Vagina (tissue), 2 donors: ENCODE measurements at regions not wholly inside any gene's neighbourhood (a gene's known extent, or its start where the extent isn't known, plus 50 kb on each side); places are given as distances from the start of the nearest gene placed in this dataset.
A peak's percentile ranks its signal among the peaks of the same experiment; 100 is the strongest.
"Not testable (repeated sequence)": the region's sequence is repeated elsewhere in the genome, so short reads cannot be mapped to it uniquely, and the experiment has no call there.

ENCODE experiments used
- DNase-seq, 2 donors: peaks; one replicate each; pipeline ENCODE4 v3.0.0-alpha.2; 2017; ENCODE audit errors: extremely low spot score in 2 of 2
- H3K27ac ChIP-seq: fragments of 200-600 bp; sonication (generic); one replicate; pipeline ENCODE4 v1.5.1; 2019
- H3K27me3 ChIP-seq: fragments of 200-600 bp; sonication (generic); one replicate; pipeline ENCODE4 v1.5.1; 2019
- H3K36me3 ChIP-seq, 2 donors: fragments of 200-600 bp; sonication (generic); one replicate each; pipeline ENCODE4 v1.5.1; 2017 to 2019
- H3K4me1 ChIP-seq: fragments of 200-600 bp; sonication (generic); one replicate; pipeline ENCODE4 v1.5.1; 2019
- H3K4me3 ChIP-seq, 2 donors: fragments of 200-600 bp; sonication (generic); 1 replicate in 1 of 2; 2 replicates in 1 of 2; pipeline ENCODE4 v1.5.1; 2016 to 2019
- H3K9me3 ChIP-seq: fragments of 200-600 bp; sonication (generic); one replicate; pipeline ENCODE4 v1.5.1; 2019
- POLR2A ChIP-seq, 2 donors: fragments of 450-650 bp; IDR thresholded peaks; one replicate each; pipeline ENCODE4 v1.6.1; 2017; ENCODE audit warnings: antibody characterized with exemption in 2 of 2, mild to moderate bottlenecking in 2 of 2, moderate library complexity in 2 of 2
- POLR2AphosphoS5 ChIP-seq, 2 donors: sonication (generic); formaldehyde crosslinking; IDR thresholded peaks; one replicate each; pipeline ENCODE4 v1.9.0; 2017; ENCODE audit warnings: antibody characterized with exemption in 2 of 2, mild to moderate bottlenecking in 2 of 2, low read depth in 1 of 2; ENCODE audit not compliant: insufficient read depth in 1 of 2
- intact Hi-C: fragments of 100-400 bp; cut with DNase I; formaldehyde crosslinking; loops from one replicate; pipeline ENCODE4 v1.15.1; 2023
- TF ChIP-seq, protein P1 (sequence below), 3 experiments: fragments of 450-650 bp in 2 of 3; fragments of 200-600 bp in 1 of 3; sonication (generic) in 1 of 3; IDR thresholded peaks; one replicate each; pipeline ENCODE4 v1.5.1; 2017 to 2019; ENCODE audit warnings: antibody characterized with exemption in 3 of 3, mild to moderate bottlenecking in 2 of 3, moderate library complexity in 2 of 3

DNA sequence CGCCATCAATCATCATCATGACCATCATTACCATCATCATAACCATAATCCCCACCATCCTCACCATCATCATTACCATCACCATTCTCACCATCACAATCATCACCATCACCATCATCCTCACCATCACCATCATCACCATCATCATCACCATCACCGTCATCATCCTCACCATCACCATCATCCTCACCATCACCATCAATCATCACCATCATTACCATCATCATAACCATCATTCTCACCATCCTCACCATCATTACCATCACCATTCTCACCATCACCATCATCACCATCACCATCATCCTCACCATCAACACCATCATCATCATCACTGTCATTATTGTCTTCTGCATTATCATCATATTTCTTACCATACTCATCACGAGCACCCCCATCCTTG lies 245.5 kb downstream of the ADGRD1 start:
- TF ChIP-seq POLR2A (IDR thresholded peaks at IDR 0.05), result no peak
- TF ChIP-seq, protein P1, sequence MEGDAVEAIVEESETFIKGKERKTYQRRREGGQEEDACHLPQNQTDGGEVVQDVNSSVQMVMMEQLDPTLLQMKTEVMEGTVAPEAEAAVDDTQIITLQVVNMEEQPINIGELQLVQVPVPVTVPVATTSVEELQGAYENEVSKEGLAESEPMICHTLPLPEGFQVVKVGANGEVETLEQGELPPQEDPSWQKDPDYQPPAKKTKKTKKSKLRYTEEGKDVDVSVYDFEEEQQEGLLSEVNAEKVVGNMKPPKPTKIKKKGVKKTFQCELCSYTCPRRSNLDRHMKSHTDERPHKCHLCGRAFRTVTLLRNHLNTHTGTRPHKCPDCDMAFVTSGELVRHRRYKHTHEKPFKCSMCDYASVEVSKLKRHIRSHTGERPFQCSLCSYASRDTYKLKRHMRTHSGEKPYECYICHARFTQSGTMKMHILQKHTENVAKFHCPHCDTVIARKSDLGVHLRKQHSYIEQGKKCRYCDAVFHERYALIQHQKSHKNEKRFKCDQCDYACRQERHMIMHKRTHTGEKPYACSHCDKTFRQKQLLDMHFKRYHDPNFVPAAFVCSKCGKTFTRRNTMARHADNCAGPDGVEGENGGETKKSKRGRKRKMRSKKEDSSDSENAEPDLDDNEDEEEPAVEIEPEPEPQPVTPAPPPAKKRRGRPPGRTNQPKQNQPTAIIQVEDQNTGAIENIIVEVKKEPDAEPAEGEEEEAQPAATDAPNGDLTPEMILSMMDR (IDR thresholded peaks at IDR 0.05), result no peak
- no peak for TF ChIP-seq POLR2AphosphoS5 (IDR thresholded peaks at IDR 0.05; ENCODE audit: insufficient read depth in 1 of 2, low read depth in 1 of 2)
- no peak overlapping the region for H3K27ac ChIP-seq

DNA sequence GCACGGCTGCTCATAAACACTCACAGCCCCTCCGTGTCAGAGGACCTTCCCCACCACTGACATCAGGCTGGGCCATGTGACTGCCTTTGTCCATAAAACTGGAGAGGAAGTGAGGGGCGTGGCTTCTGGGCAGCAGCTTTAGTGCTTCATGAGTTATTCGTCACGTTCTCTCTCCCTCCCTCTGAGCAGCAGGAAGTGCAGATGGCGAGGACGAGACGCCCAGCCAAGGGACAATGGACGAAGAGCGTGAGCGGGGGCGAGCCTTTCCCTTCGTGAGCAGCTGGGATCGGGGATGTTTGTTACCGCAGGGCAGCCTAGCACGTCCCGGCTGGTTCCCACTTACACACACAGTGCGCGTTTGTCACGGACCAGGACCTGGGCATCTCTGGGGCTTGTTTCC lies 248.2 kb downstream of the ADGRD1 start:
- H3K36me3 ChIP-seq, intact Hi-C loops, H3K4me1 ChIP-seq, H3K27me3 ChIP-seq, H3K9me3 ChIP-seq, H3K4me3 ChIP-seq, H3K27ac ChIP-seq, DNase-seq: not testable (repeated sequence)

More for the DNA sequence above, 245.5 kb downstream of the ADGRD1 start:
- intact Hi-C loops, result no loop called here
- Histone ChIP-seq H3K4me1 (no peaks in the 10 kb centered on the region), H3K27me3 (no peaks in the 10 kb centered on the region), H3K4me3 (no peak overlapping the region), H3K9me3 (no peaks in the 10 kb centered on the region), H3K36me3 (no peaks in the 10 kb centered on the region)
- no peak for DNase-seq

DNA sequence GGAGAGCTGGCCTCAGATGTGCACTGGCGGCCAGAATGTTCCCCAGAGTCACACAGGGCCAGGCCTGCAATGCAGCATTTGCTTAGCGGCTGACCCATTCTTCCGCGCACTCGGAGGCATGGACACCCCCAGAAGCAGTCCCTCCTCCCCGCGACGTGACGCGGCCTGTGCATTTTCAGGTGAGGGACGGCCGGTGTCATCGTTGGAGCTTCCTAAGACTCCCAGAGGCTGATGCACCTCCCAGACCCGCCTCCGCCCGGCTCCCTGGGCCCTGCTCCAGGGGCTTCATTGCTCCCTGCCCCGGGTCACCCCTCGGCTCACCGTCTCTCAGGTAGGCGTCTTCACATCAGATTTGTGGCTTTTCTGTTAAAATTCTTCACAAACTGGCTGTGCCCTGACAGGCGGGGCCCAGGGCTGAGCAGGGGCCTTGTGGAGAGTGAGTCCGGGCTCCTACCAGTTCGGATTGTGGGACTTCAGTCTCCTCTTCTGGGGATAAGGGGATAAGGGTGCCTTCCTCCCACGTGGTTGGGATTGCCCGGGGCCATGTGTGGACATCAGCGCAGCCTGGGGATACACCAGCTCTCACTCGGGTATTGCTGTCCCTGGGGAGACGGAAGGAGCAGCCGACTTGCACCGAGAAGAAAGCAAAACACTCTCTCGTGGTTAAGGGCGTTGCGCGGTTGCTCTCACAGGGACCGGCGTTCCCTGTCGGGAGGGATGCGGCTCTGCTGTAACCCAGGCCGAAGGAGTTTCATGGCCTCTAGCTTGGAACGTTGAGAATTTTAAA lies 249.1 kb downstream of the ADGRD1 start:
- H3K36me3 ChIP-seq, result no peaks in the 10 kb centered on the region
- no peak for TF ChIP-seq POLR2A (IDR thresholded peaks at IDR 0.05)
- TF ChIP-seq, protein P1 (IDR thresholded peaks at IDR 0.05), result no peak
- no peak for TF ChIP-seq POLR2AphosphoS5 (IDR thresholded peaks at IDR 0.05; ENCODE audit: insufficient read depth in 1 of 2, low read depth in 1 of 2)
- no peak overlapping the region for H3K4me3 ChIP-seq
- intact Hi-C loops, result no loop called here
- no peak overlapping the region for H3K27ac ChIP-seq
- H3K27me3 ChIP-seq, result no peaks in the 10 kb centered on the region
- H3K4me1 ChIP-seq, result no peaks in the 10 kb centered on the region
- peak in 1 of 2 donors; percentile 72 for DNase-seq
- no peaks in the 10 kb centered on the region for H3K9me3 ChIP-seq

DNA sequence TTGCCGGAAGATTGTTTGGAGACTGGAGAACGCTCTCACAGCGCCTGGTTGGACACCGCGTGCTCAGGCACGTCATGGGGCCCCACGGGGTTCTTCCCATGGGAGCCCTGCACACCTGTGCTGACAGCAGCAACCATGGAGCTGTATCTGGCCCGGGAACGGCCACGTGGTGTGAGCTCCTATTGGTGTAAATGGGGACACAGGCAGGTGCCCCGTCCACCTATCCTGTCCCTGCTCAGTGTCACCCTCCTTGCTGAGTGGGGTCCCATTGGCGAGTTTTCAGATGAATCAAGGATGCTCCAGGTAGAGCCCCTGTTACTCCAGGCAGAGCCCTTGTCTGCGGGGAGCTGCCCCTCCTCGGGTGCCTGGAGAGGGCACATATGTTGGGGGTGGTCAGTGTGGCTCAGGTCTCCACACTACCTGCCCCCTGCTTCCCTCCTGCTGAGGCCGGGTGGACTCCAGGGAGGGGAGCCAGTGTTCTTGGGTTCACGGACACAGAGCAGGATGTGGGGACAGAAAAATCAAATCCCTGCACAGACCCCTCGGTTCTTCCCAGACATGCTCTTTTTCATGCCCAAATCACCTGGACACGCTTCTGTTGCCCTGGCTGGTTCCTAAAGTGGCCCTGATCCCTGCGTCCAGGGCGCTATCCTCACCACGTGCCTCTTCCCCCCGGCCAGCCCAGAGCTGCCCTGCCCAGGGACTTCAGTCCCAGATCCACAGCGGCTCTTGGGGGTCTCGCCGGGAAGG lies 250.1 kb downstream of the ADGRD1 start:
- TF ChIP-seq POLR2A (IDR thresholded peaks at IDR 0.05) (no peak), POLR2AphosphoS5 (IDR thresholded peaks at IDR 0.05; ENCODE audit: insufficient read depth in 1 of 2, low read depth in 1 of 2) (no peak)
- TF ChIP-seq, protein P1 (IDR thresholded peaks at IDR 0.05), result no peak
- peak; percentile 34 to 74 for DNase-seq
- Histone ChIP-seq H3K27me3 (no peaks in the 10 kb centered on the region), H3K4me1 (no peaks in the 10 kb centered on the region), H3K36me3 (no peaks in the 10 kb centered on the region), H3K27ac (no peak overlapping the region), H3K4me3 (no peak overlapping the region), H3K9me3 (no peaks in the 10 kb centered on the region)
- intact Hi-C loops, result no loop called here

DNA sequence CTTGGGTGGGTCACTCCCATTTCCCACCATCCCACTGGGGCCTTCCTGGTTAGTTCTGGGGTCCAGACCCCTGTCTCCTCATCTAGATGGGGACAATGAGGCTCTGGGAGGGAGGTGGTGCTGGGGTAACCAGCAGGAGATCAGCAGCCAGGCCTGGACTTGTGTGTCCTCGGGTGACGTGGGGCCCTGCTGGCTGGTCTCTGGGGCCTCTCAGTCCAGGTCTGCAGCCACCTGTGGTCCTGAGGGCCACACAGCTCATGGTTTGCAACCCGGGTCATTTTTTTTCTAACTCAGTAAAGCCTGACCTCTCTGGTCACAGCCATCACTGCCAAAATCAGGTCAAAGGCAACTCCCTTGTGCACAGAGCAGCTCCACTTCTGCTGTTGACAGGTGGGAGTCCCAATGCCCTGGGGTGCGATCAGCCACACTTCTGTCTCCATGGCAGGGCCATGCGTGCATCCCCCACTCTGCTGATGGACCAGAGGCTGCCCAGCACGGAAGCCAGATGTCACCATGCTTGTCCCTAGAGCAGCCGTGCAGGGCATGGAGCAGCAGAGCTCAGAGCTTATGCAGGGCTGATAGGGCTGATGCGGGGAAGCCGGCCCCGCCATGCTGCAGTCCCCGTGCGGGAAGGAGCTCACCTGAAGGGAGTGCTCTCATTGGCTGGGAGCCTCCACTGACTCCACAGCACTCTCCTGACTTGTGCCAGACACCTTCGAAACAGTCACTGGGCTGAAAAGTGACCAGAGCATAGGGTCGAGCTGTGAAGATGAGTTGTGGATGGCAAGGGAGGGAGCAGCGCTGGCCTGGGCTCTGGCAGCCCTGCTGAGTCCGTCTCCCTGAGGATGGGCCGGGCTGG lies 250.9 kb downstream of the ADGRD1 start:
- peak; percentile 70 to 74 for DNase-seq
- no peak overlapping the region for H3K4me3 ChIP-seq
- H3K27me3 ChIP-seq, result no peaks in the 10 kb centered on the region
- no peaks in the 10 kb centered on the region for H3K4me1 ChIP-seq
- intact Hi-C loops, result no loop called here
- H3K36me3 ChIP-seq, result no peaks in the 10 kb centered on the region
- TF ChIP-seq POLR2A (IDR thresholded peaks at IDR 0.05), result no peak
- TF ChIP-seq POLR2AphosphoS5 (IDR thresholded peaks at IDR 0.05; ENCODE audit: insufficient read depth in 1 of 2, low read depth in 1 of 2), result no peak
- TF ChIP-seq, protein P1 (IDR thresholded peaks at IDR 0.05), result no peak
- H3K27ac ChIP-seq, result no peak overlapping the region
- H3K9me3 ChIP-seq, result no peaks in the 10 kb centered on the region

DNA sequence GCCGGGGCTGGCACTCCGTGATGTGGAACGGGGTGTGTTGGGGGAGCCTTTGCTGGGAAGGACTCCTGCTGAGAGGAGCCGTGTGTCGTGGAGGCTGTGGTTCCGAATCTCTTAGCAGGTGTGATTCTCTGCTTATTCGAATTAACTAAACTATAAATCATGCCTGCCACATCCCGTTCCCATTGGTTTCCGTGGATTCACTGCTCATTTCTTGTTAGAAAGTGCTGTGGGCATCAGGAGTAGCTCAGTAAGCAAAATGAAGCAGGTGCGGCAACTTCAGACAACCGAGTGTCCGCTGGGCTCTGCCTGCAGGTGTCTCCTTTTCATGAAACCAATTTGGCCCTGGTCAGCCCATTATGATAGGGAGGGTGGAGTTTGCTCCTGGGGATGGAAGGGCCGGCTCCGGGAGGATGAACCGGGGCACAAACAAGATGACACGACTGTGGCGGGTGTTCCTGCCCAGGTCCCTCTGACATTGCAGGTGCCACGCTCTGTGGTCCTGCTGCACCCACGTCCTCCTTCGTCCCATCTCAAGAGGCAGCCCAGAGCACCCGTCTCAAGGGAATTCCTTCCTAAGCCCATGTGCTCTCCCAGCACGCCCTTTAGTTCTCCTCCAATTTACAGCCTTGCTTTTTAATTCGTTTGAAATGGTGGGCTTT lies 251.7 kb downstream of the ADGRD1 start:
- not testable (repeated sequence) for H3K27me3 ChIP-seq

DNA sequence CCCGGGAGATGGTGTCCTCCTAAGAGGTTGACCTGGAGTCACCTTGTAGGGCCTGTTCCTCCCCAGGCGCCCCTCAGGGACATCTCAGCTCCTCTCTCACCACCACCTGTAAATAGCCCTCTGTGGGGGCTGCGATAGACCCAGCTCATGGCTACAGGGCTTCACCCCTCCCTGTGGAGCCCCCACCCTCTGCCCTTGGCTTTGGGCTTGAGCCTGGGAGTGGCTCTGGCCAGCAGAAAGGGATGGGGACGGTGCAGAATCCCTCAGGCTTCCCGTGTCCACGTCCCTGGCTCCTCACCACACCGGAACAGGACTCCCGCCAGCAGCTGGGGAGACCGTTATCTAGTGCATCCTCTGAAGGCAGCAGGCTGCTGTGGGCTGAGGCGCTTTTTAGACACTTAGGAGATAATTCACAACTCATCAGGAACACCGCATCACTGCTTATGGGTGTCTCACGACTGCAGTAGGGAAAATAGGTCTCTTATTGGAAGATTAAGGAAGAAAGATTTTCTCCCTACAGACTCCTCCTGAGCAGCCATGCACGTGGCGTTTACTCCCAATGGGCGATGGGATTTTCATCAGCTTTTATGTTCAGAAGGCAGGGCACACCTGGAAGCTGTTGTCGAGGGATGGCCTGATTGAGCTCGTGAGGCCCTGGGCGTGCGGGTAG lies 253.1 kb downstream of the ADGRD1 start:
- intact Hi-C loops, H3K4me3 ChIP-seq, H3K27ac ChIP-seq: not testable (repeated sequence)

More for the DNA sequence above, 251.7 kb downstream of the ADGRD1 start:
- H3K4me1 ChIP-seq, H3K36me3 ChIP-seq, H3K4me3 ChIP-seq, H3K9me3 ChIP-seq, intact Hi-C loops, H3K27ac ChIP-seq: not testable (repeated sequence)
- peak in 1 of 2 donors; percentile 54 for DNase-seq

More for the DNA sequence above, 253.1 kb downstream of the ADGRD1 start:
- DNase-seq, result peak; percentile 28 to 71
- H3K27me3 ChIP-seq, H3K9me3 ChIP-seq, H3K36me3 ChIP-seq, H3K4me1 ChIP-seq: not testable (repeated sequence)
